HG02973 (cell line): ENCODE measurements at regions not wholly inside any gene's neighbourhood (a gene's known extent, or its start where the extent isn't known, plus 50 kb on each side); places are given as distances from the start of the nearest gene placed in this dataset.

Experiments
- ATAC-seq: cut with Tn5 transposase; IDR thresholded peaks from one replicate; pipeline ENCODE4 v1.9.1; 2021; ENCODE audit warnings: moderate library complexity; ENCODE audit not compliant: unreplicated experiment

- ATAC-seq, result no peak
Observed at GRCh38 chr14:96637521-96637920, 135.3 kb downstream of the PAPOLA start.

GRCh38 chr14:96638041-96638855, 136.1 kb downstream of the PAPOLA start:
- ATAC-seq, result no peak

GRCh38 chr14:96639550-96639949, 137.4 kb downstream of the PAPOLA start:
- ATAC-seq, result no peak

GRCh38 chr14:96648506-96649326, 146.5 kb downstream of the PAPOLA start:
- ATAC-seq, result no peak

- no peak for ATAC-seq
Observed at GRCh38 chr14:96649327-96649601, 147.1 kb downstream of the PAPOLA start.

- ATAC-seq, result no peak
Observed at GRCh38 chr14:96653597-96653996, 143.6 kb upstream of the VRK1 start.

GRCh38 chr14:96658611-96659010, 138.6 kb upstream of the VRK1 start:
- no peak for ATAC-seq

GRCh38 chr14:96660123-96660522, 137.1 kb upstream of the VRK1 start:
- no peak for ATAC-seq

GRCh38 chr14:96660667-96661066, 136.5 kb upstream of the VRK1 start:
- no peak for ATAC-seq

- no peak for ATAC-seq
Observed at GRCh38 chr14:96661244-96661969, 135.8 kb upstream of the VRK1 start.

- ATAC-seq, result no peak
Observed at GRCh38 chr14:96662116-96662970, 134.8 kb upstream of the VRK1 start.

GRCh38 chr14:96663076-96663475, 134.1 kb upstream of the VRK1 start:
- ATAC-seq, result no peak

- ATAC-seq, result no peak
Observed at GRCh38 chr14:96663491-96664067, 133.6 kb upstream of the VRK1 start.

- no peak for ATAC-seq
Observed at GRCh38 chr14:96666088-96666487, 131.1 kb upstream of the VRK1 start.

GRCh38 chr14:96670391-96670790, 126.8 kb upstream of the VRK1 start:
- no peak for ATAC-seq

- ATAC-seq, result no peak
Observed at GRCh38 chr14:96671218-96671617, 126.0 kb upstream of the VRK1 start.

GRCh38 chr14:96673706-96674105, 123.5 kb upstream of the VRK1 start:
- ATAC-seq, result no peak

- ATAC-seq, result no peak
Observed at GRCh38 chr14:96674121-96674520, 123.1 kb upstream of the VRK1 start.

GRCh38 chr14:96676166-96676565, 121.0 kb upstream of the VRK1 start:
- no peak for ATAC-seq

- no peak for ATAC-seq
Observed at GRCh38 chr14:96681829-96682228, 115.4 kb upstream of the VRK1 start.
